NCI-H446 (cell line): ENCODE measurements at regions not wholly inside any gene's neighbourhood (a gene's known extent, or its start where the extent isn't known, plus 50 kb on each side); places are given as distances from the start of the nearest gene placed in this dataset.
"Not testable (repeated sequence)": the region's sequence is repeated elsewhere in the genome, so short reads cannot be mapped to it uniquely, and the experiment has no call there.

Experiments
- DNase-seq, 2 experiments: peaks; one replicate each; lab custom pipeline; 2025; lab: John Stamatoyannopoulos, UW

DNA sequence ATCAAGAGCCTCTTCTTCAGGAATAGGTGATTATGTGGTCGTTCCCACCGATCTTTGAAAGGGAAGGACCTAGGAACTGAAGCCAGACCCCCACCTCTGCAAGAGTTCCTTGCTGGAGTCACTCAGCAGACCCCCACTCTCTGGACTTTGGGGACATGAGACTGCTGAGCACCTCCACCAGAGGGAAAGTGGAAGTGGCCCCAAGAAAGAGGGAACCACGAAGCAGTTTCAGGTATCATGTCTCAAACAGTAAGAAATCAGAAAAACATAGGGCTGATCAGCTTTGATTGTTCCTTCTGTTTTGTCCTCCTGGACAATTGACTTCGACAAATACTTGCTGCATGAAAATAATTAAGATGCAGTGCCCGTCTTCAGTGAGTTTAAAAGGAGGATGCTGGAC lies 84.2 kb upstream of the ADORA2B start:
- DNase-seq = not testable (repeated sequence)

DNA sequence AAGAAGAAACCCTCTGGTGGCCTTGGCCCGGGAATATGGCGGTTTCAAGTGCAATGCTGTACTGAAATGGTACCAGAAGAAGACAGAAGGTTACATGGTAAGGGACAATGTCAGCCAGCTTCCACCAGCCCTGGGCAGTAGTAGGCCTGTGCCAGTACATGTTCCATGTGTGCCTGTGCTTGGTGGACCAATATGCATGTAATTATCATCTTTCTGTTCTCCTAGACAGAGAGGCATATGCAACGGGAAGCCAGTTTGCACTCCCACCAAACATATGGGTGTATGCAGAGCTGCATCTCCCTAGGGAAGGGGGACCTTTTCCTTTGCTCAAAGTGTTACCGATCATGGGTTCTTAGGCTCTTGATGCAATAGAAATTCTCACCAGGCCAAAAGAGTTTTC lies 80.9 kb upstream of the ADORA2B start:
- not testable (repeated sequence) for DNase-seq

DNA sequence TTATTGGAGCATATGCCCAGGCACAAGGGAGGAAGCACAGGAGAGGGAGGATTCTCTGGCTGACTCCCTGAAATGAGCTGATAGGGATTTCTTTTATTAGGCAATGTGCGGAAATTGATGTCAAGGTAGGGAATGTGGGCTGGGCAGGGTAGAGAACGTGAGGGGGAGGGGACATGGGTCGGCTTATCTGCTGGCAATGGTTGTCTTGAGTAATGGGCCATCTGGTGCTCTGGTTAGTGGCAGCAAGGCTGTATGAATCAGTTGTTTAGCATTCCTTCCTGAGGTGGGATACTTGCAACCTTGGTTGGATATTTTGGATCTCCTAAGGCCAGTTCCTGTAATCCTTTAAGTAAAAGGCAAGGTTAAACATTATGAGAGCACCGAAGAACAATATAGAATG lies 80.5 kb upstream of the ADORA2B start:
- not testable (repeated sequence) for DNase-seq

DNA sequence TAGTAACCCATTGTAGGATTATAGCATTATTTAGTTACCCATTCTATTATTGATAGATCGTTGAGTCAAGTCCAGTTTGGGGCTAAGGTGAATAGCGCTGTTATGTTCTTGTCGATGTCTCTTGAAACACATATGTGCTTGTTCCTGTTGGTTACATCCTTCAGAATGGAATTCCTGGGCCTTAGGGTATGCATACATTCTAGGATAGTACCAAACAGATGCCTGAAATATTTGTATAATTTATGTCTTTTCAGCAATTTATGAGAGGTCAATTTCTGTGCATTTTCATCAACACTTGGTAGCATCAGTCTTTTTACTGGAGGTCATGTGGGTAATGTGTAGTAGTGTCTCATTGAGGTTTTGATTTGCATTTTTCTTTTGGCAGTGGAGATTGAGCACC lies 78.9 kb upstream of the ADORA2B start:
- not testable (repeated sequence) for DNase-seq

DNA sequence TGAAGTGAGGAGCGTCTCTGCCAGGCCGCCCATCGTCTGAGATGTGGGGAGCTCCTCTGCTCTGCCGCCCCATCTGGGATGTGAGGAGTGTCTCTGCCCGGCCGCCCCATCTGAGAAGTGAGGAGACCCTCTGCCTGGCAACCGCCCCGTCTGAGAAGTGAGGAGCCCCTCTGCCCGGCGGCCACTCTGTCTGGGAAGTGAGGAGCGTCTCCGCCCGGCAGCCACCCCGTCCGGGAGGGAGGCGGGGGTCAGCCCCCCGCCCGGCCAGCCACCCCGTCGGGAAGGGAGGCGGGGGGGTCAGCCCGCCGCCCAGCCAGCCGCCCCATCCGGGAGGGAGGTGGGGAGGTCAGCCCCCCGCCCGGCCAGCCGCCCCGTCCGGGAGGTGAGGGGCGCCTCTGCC lies 77.6 kb upstream of the ADORA2B start:
- not testable (repeated sequence) for DNase-seq

DNA sequence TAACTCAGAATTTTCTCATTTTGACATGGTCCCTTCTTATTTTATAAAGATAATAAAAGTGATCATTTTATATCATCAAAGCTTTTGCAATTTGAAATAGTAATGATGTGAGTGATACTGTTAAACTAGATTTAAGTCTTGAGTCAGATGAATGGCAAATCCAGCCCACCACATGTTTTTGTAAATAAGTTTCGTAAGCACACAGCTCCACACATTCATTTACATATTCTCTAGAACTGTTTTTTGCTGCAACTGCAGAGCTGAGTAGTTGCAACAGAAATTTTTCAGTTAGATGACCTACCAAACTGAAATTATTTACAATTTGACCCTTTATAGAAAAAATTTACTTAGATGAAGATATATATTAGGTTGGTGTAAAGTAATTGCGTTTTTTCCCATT lies 75.1 kb upstream of the ADORA2B start:
- not testable (repeated sequence) for DNase-seq

DNA sequence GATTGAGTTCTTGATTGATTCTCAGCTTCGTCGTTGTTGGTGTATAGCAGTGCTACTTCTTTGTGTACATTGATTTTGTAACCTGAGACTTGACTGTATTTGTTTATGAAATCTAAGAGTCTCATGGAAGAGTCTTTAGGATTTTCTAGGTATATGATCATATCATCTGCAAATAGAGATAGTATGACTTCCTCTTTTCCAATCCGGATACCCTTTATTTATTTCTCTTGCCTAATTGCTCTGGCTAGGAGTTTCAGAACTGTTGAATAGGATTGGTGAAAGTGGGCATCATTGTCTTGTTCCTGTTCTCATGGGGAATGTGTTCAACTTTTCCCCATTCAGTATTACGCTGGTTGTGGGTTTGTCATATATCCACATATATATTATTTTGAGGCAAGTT lies 72.3 kb upstream of the ADORA2B start:
- DNase-seq = not testable (repeated sequence)

DNA sequence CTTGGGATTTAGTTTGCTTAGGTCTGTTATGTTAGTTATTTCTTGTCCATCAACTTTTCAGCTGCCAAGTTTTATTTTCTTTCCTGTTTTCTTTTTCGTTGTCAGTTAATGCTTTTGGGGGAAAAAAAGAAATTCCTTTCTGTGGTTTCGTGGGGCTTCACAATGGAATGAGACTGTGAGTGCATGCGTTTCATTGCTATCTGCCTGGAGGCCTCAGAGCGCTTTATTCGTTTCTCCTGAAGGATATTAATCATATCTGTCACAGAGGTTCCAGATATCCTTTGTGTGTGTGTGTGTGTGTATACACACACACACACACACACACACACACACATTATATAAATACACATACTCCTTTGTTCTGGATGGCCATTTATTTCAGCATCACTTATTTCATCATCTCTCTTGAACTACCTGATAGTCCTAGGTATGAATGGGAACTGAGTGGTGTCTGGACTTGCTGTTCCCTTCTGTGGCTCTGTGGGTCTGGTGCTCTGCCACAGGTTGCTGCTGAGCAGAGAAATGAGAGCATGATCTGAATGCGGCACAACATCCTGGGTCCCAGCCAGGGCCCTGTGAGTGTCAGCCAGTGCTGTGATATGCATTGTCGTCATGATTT lies 66.9 kb upstream of the ADORA2B start:
- not testable (repeated sequence) for DNase-seq

DNA sequence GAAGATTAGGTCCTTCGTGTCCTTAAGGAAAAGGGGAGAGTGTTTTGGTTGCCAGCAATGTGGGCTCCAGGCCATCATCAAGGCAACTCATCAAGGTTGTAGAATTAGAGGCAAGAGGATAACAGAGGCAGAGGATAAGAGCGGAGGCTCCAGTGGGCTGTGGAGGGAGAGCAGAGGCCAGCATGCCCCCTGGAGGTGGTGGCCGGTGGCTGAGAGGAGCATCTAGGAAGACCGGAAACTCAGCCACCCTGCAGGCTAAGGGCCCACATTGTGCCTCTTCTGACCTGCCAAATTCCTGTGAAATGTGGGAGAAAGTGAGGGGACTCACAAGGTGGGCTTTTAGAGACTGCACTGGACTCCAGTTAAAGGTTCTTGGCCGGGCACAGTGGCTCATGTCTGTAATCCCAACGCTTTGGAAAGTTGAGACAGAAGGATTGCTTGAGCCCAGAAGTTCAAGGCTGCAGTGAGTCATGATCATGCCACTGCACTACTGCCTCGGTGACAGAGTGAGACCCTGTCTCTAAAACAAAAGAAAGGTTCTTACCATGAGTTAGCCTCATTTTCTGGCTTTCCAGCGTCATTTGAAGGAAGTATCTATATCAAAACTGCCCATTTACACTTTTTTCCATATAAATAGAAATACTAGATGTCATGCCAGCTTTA lies 62.7 kb upstream of the ADORA2B start:
- DNase-seq = no peak

DNA sequence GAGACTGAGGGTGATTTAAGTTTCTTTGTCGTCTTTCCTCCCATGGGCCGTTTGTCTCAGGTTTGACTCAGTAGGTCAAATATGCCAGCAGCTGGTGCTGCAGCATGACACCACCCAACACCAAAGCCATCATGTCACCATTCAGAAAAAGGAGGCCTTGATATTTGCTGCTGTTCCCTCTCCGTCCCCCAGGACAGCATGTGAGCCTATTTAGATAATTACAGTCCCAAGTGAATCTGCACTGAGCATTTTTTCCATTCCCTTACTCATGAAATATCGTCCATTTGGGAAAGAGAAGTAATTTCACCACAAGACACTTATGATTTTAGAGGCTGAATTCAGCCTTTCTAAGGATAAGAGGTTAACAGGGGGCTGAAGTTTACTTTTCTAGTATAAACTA lies 62.2 kb upstream of the ADORA2B start:
- no peak for DNase-seq

DNA sequence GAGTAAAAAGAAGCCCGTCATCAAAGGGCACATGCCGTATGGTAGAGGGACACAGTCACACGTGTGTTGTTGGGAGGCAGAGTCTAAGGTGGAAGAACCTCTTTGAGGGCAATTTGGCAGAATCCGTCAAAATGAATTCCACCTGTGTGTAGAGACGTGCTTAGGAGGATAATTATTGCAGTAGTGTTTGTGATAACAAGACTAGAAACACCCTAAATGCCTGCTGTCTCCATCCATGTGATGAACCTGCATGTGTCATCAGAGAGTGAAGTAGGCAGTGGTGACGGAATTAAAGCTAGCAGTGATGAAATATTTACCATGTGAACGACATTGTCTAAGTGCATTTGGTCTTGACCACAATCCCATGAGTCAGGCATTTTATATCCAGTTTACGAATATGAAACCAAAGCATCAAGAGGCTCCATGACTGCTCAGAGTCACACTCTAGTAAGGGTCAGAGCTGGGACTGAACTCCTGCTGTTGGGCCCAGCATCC lies 61.3 kb upstream of the ADORA2B start:
- DNase-seq = no peak

DNA sequence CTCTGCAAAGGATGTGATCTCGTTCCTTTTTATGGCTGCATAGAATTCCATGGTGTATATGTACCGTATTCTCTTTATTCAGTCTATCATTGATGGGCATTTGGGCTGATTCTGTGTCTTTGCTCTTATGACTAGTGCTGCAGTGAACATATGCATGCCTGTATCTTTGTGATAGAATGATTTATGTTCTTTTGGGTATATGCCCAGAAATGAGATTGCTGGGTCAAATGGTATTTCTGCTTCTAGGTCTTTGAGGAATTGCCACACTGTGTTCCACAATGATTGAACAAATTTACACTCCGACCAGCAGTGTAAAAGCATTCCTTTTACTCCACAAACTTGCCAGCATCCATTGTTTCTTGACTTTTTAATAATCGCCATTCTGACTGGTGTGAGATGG lies 60.2 kb upstream of the ADORA2B start:
- DNase-seq = no peak

DNA sequence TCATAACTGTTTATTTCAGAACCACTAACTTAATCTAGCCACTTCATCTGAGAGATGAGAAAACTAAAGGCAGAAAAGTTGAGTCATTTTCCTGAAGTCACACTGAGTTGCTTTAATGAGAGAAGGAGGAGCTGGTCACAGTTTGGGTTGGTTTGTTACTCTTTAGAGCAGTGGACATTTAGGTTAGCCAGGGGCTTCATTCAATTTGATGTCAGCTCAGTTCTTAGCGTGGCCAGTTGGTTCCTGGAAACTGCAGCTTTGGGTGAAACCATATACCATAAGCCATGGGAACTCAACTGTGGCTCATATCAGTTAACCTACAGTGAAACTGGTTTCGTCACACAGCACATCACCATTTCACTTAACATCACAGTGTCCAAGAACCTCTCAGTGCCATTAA lies 59.2 kb upstream of the ADORA2B start:
- DNase-seq = no peak

DNA sequence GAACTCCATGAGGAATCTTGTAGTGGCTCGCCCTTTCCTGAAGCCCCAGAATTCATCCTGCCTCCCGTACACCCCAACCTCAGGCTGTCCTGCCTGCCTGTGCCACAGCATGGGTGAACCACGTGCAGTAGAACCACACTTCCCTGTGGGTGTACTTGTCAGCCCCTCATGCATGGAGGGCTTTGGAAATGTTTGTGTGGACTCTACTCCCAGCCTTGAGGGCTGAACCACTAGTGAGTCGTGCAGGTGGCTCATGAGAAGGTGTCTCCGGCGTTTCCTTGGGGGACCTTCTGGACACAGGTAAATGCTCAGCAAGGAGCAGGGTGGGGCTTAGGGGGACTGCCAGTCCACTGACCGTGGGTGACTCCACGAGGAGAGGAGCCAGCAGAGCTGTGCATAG lies 58.7 kb upstream of the ADORA2B start:
- DNase-seq = no peak

DNA sequence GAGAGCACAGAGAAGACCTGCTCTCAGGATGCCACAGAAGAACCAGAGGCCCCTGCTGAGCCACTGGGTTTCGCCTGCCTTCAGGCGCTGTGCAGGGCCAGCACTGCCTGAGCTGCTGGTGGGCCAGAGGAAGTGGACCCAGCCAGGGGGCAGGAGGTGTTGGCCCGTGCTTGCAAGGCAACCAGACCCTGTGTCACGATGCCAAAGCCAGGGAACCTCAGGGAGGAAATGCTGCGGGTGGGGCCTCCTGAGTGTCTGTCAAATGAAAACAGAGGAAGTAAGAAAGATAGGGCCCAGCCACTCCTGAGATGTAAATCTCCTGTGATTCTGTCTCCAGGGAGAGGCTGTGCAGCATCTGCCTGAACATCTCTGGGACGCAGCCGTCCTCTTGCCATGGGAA lies 58.1 kb upstream of the ADORA2B start:
- DNase-seq = no peak

DNA sequence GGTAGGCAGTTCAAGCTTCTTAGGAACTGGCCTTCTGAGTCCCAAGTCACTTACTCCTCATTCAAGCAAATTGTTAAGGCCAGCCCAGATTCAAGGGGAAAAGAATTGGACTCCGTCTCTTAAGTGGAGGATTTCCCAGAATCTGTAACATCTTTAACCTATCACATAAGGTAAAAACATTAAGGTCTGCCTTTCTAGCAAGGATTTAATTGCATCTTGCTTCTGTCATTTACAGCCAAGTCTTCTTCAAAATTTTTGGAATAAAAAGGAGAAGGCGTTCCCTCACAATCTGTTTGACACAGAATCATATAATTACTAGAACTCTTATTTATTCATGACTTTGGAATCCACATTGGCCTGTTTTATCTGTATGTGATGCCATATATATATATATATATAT lies 56.5 kb upstream of the ADORA2B start:
- no peak for DNase-seq

DNA sequence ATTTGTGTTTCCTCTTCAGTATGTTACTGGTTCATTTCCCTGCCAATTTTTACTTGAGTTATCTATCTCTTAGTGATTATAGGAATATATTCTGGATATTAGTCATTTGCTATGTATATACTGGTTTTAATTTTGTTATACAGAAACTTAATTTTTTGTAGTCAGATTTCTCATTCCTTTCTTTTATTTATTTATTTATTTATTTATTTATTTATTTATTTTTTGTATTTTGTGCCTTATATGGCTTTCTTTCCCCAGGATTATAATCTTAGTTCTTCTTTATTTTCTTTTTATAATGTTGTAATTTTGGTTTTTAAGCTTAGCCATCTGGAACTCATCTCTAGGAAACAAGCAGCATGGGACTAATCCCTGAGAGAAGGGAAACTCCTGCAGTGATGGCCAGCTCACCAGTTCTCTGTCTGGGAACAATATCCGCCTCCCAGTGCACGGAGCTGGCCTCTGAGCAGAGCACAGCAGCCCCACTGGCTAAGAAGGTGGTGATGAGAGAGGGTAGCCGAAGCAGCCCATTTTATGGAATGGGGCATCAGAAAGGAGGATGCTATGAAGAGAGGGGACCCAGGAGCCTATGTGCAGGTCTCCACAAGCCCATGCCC lies 54.5 kb upstream of the ADORA2B start:
- DNase-seq = no peak

DNA sequence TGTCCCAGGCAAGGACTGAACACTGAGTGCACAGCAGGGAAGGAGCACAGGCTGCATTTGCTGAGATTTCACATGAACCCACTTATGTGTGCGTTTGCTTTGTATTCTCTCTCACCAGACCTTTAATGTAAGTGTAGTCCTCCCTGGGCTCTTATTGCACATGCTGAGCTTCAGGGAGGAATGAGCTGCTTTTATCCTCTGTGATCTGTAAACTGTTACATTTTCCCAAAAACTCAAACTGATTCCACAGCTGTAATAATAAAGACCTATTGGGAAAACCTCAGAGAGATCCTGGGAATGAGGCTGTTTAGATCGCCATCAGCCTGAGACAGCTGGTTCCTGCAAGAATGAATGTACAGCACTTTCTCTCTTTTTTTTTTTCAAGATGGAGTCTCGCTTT lies 53.6 kb upstream of the ADORA2B start:
- no peak for DNase-seq

DNA sequence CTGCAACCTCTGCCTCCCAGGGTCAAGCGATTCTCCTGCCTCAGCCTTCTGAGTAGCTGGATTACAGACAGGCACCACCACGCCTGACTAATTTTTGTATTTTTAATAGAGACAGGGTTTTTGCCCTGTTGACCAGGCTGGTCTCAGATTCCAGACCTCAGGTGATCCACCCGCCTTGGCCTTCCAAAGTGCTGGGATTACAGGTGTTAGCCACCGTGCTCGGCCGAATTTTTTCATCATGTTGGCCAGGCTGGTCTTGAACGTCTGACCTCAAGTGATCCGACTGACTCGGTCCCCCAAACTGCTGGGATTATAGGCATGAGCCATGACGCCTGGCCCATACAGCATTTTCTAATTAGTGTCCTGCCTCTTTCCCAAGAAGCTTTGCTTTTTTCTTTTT lies 52.7 kb upstream of the ADORA2B start:
- DNase-seq = no peak

DNA sequence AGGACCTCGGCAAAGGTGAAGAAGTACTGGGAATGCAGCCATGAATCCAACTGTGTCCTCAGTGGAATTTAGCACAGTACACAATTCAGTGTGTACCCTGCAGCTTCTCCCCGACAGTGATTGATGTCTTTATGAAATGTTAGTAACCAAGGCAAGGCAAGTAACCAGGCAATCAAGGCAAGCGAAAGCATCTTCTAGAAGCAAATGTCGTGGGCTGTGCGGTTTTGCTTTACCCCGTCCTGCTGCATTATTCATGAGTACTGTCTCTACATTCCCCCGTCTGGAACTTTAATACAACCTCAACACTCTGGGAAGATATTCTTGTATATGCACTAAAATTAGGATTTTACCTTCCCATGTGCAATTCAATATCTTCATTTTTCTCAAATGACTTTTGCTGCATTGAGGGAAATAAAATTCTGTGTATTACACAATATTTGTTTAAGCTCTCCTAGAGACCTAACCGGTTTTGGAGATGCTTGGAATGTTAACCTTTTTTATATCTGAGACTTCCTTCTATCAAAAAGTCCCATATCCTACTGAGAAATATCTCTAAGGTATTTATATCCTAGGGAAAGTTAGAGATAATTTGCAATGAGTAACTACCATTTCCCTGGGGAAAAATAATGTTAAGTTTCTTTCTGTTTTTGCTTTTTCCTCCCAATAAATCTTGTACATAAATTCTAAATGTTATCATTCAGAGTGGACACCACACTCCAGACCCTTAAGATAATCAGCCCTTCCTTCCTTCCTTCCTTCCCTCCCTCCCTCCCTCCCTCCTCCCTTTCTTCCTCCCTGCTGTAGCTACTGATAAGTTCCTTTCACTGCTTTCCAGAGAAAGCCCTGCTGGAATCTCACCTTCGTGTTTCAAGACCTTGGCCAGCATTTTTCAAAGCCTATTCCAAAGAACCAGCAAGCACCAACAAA lies 51.9 kb upstream of the ADORA2B start:
- DNase-seq = no peak

DNA sequence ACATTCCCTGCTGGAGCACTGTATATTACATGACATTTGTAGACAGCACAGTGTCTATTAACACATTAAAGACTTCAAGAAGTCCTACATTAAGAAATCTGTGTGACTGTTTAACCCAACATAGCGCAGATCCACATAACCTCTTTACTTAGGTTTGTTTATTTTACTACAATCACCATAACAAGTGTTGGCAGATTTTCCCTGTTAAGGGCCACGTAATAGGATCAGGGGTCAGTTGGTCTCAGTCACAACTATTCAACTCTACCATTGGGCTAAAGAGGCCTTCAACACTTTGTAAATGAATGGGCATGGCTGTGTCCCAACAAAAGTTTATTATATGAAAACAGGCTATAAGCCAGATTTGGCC lies 51.3 kb upstream of the ADORA2B start:
- DNase-seq = no peak

DNA sequence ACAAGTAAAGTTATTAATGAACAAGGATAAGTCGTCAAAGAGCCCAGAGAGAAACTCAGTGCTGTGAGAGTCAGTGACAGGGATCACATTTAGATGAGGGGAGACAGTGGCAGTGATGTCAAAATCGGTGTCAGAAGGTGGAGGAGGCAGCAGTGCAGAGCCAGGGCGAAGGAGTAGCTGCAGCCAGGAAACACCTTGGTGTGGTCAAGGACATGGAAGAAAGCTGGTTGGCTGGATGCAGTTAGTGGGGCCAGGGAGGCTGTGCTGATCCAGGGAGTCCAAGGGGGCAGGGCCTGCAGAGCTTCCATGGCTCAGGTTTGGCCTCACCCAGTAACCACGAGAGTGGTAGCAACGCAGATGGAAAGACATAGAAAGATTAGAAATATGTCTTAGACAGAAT lies 50.7 kb upstream of the ADORA2B start:
- no peak for DNase-seq
